ENCODE measurements at regions not wholly inside any gene's neighbourhood (a gene's known extent, or its start where the extent isn't known, plus 50 kb on each side); places are given as distances from the start of the nearest gene placed in this dataset.

GRCh38 chr4:12458621-12459020, 1025.5 kb downstream of the RAB28 start:
- TF ChIP-seq POLR2A (IDR thresholded peaks at IDR 0.05), result no peak
- no peak for TF ChIP-seq POLR2AphosphoS5 (IDR thresholded peaks at IDR 0.05)

Data from sigmoid colon (tissue), 4 donors.